GM12873 (cell line): ENCODE measurements at regions not wholly inside any gene's neighbourhood (a gene's known extent, or its start where the extent isn't known, plus 50 kb on each side); places are given as distances from the start of the nearest gene placed in this dataset.

ENCODE experiments used
- CTCF ChIP-seq: IDR thresholded peaks from 2 replicates; pipeline ENCODE4 v1.5.1; 2012; ENCODE audit warnings: low read depth, mild to moderate bottlenecking, moderate library complexity, low read length, control low read depth; ENCODE audit not compliant: insufficient read depth; ENCODE audit errors: missing control alignments

- no peak for TF ChIP-seq CTCF
These were observed 497.0 kb downstream of the TDRD15 start for GRCh38 chr2:21620771-21621170.

GRCh38 chr2:21627938-21628337 lies 504.2 kb downstream of the TDRD15 start:
- TF ChIP-seq CTCF, result no peak

- no peak for TF ChIP-seq CTCF
These were observed 509.2 kb downstream of the TDRD15 start for GRCh38 chr2:21633015-21633414.

GRCh38 chr2:21633466-21633865 lies 509.7 kb downstream of the TDRD15 start:
- TF ChIP-seq CTCF, result no peak

- TF ChIP-seq CTCF, result no peak
These were observed 510.1 kb downstream of the TDRD15 start for GRCh38 chr2:21633911-21634310.

- TF ChIP-seq CTCF, result no peak
These were observed 516.3 kb downstream of the TDRD15 start for GRCh38 chr2:21640046-21640445.

- no peak for TF ChIP-seq CTCF
These were observed 518.9 kb downstream of the TDRD15 start for GRCh38 chr2:21642647-21643046.
